ENCODE measurements at regions not wholly inside any gene's neighbourhood (a gene's known extent, or its start where the extent isn't known, plus 50 kb on each side); places are given as distances from the start of the nearest gene placed in this dataset.
A peak's percentile ranks its signal among the peaks of the same experiment; 100 is the strongest.
"Not testable (repeated sequence)": the region's sequence is repeated elsewhere in the genome, so short reads cannot be mapped to it uniquely, and the experiment has no call there.

DNA sequence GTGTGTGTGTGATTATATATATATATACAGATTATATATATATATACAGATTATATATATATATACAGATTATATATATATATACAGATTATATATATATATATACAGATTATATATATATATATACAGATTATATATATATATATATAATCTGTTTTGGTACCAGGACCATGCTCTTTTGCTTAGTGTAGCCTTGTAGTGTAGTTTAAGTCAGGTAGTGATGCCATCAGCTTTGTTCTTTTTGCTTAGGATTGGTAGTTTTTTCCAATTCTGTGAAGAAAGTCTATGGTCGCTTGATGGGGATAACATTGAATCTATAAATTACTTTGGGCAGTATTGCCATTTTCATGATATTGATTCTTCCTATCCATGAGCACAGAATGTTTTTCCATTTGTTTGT lies 318.5 kb upstream of the SETBP1 start:
- DNase-seq; ATAC-seq; H3K27me3 ChIP-seq (ENCODE audit: control insufficient read depth, insufficient read depth); H3K9me3 ChIP-seq (ENCODE audit: control insufficient read depth, low read length); intact Hi-C loops (cut with DNase I); H3K4me1 ChIP-seq (ENCODE audit: control insufficient read depth, insufficient read depth, low read length); H3K4me3 ChIP-seq (ENCODE audit: low read length); H3K27ac ChIP-seq (ENCODE audit: low read length): not testable (repeated sequence)
- WGBS, result 95% methylated on average over 1 of the region's 1 CpG

DNA sequence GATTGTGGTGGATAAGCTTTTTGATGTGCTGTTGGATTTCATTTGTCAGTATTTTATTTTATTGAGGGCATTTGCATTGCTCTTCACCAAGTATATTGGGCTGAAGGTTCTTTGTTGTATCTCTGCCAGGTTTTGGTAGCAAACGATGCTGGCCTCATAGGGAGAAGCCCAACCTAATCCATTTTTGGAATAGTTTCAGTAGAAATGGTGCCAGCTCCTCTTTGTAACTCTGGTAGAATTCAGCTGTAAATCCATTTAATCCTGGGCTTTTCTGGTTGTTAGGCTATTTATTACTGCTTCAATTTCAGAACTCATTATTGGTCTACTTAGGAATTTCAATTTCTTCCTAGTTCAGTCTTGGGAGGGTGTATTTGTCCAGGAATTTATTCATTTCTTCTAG lies 309.8 kb upstream of the SETBP1 start:
- H3K4me3 ChIP-seq (ENCODE audit: low read length), result no peak overlapping the region
- no peaks in the 10 kb centered on the region for H3K27me3 ChIP-seq (ENCODE audit: control insufficient read depth, insufficient read depth)
- ATAC-seq (no peak), DNase-seq (no peak)
- H3K9me3 ChIP-seq (ENCODE audit: control insufficient read depth, low read length), result no peaks in the 10 kb centered on the region
- WGBS, result 44% methylated on average over 1 of the region's 1 CpG
- H3K4me1 ChIP-seq (ENCODE audit: control insufficient read depth, insufficient read depth, low read length), result no peaks in the 10 kb centered on the region
- intact Hi-C loops (cut with DNase I), result no loop called here
- no peak overlapping the region for H3K27ac ChIP-seq (ENCODE audit: low read length)

GRCh38 chr18:44374966-44375365 lies 305.7 kb upstream of the SETBP1 start:
- DNase-seq, result no peak
- intact Hi-C loops (cut with DNase I), result no loop called here
- no peak overlapping the region for H3K27ac ChIP-seq (ENCODE audit: low read length)
- H3K4me1 ChIP-seq (ENCODE audit: control insufficient read depth, insufficient read depth, low read length), result no peaks in the 10 kb centered on the region
- no peak for ATAC-seq
- no peaks in the 10 kb centered on the region for H3K9me3 ChIP-seq (ENCODE audit: control insufficient read depth, low read length)
- no peaks in the 10 kb centered on the region for H3K27me3 ChIP-seq (ENCODE audit: control insufficient read depth, insufficient read depth)
- H3K4me3 ChIP-seq (ENCODE audit: low read length), result no peak overlapping the region
- WGBS, result 74% methylated on average over 3 of the region's 3 CpGs

DNA sequence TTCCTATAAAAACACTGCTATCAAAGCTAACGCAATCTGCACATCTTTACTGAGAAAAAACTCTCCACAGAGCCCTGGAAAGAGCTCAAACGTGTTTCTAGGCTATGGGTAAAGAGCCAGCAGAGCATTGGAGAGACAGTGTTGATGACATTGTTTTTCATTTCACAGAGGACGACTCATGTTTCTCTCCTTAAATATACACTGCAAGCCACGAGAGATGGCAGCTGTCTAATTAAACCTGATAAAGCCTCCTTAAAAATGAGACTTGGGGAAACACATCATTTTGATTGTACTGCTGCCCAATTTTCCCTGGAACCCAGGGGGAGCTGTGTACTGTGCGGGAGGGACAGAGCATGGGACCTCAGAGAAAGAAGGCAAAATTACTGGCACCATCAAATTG lies 294.3 kb upstream of the SETBP1 start:
- WGBS, result 38% methylated on average over 5 of the region's 5 CpGs
- Histone ChIP-seq H3K27ac (ENCODE audit: low read length) (no peak overlapping the region), H3K4me1 (ENCODE audit: control insufficient read depth, insufficient read depth, low read length) (no peaks in the 10 kb centered on the region), H3K4me3 (ENCODE audit: low read length) (no peak overlapping the region), H3K9me3 (ENCODE audit: control insufficient read depth, low read length) (no peaks in the 10 kb centered on the region), H3K27me3 (ENCODE audit: control insufficient read depth, insufficient read depth) (no peaks in the 10 kb centered on the region)
- DNase-seq (no peak), ATAC-seq (no peak)
- intact Hi-C loops (cut with DNase I), result no loop called here

DNA sequence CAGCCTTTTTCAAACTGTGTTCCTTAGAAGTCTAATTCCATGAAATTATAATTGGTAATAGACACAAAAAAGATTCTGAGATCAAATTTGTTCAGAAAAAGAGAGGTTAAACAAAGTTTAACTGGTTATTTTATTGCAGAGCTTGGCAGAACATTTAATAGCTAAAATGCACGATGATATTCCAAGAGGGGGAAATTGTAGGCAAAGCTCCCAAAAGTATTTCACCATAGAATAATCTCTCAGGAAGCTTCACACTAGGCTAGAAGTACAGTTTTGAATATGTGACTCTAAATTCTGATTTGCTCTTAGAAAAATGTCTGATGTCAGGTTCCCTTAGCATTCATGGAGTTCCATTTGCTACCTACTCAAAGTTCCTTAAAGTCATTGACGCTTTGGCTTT lies 292.4 kb upstream of the SETBP1 start:
- ATAC-seq, result peak in 1 of 2 donors; percentile 61
- intact Hi-C loops (cut with DNase I), result no loop called here
- H3K4me3 ChIP-seq (ENCODE audit: low read length), result no peak overlapping the region
- 67% methylated on average over 2 of the region's 2 CpGs for WGBS
- H3K9me3 ChIP-seq (ENCODE audit: control insufficient read depth, low read length), result no peaks in the 10 kb centered on the region
- H3K27me3 ChIP-seq (ENCODE audit: control insufficient read depth, insufficient read depth), result no peaks in the 10 kb centered on the region
- no peaks in the 10 kb centered on the region for H3K4me1 ChIP-seq (ENCODE audit: control insufficient read depth, insufficient read depth, low read length)
- H3K27ac ChIP-seq (ENCODE audit: low read length), result no peak overlapping the region
- no peak for DNase-seq

DNA sequence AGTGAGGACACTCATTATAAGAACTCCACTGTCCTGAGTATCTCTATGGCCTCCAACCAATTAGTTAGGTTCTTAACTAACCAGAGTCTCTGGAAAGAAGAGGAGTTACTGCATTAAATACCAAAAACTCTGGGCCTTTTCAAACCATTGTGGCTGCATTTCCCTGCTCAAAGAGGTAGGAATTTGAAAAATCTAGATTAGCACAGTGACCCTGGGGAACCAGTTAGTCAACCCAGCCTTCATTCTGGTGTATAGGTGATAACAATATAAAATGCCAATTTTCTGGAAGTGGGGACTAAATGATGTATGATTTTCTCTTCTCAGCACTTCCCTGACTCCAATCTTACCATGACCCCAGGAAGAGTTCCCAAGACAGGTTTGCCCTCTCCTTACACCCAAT lies 287.8 kb upstream of the SETBP1 start:
- Histone ChIP-seq H3K27me3 (ENCODE audit: control insufficient read depth, insufficient read depth) (no peaks in the 10 kb centered on the region), H3K4me3 (ENCODE audit: low read length) (no peak overlapping the region), H3K9me3 (ENCODE audit: control insufficient read depth, low read length) (no peaks in the 10 kb centered on the region), H3K4me1 (ENCODE audit: control insufficient read depth, insufficient read depth, low read length) (no peaks in the 10 kb centered on the region), H3K27ac (ENCODE audit: low read length) (no peak overlapping the region)
- ATAC-seq (no peak), DNase-seq (no peak)
- intact Hi-C loops (cut with DNase I), result no loop called here

GRCh38 chr18:44393406-44393805 lies 287.3 kb upstream of the SETBP1 start:
- DNase-seq (no peak), ATAC-seq (no peak)
- intact Hi-C loops (cut with DNase I), result no loop called here
- Histone ChIP-seq H3K4me1 (ENCODE audit: control insufficient read depth, insufficient read depth, low read length) (no peaks in the 10 kb centered on the region), H3K27ac (ENCODE audit: low read length) (no peak overlapping the region), H3K27me3 (ENCODE audit: control insufficient read depth, insufficient read depth) (no peaks in the 10 kb centered on the region), H3K4me3 (ENCODE audit: low read length) (no peak overlapping the region), H3K9me3 (ENCODE audit: control insufficient read depth, low read length) (no peaks in the 10 kb centered on the region)
- 90% methylated on average over 2 of the region's 2 CpGs for WGBS

DNA sequence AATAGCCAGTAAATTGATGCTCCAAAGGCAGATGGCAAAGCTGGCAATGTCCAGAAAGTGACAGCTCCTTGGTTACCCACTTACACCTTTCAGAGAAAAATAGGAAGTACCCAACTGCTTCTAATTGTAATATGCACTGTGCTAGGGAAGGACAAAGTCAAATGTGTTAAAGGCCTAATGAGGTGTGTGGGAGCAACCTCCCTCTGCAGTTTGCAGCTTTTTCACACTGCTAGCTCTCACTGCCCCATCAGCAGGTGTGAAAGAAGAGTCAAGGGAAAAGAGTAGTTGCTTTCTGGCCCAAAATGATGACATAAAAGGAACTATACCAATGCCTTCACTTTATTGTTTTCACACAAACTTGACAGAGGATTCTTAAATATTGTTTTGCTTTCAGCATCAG lies 284.1 kb upstream of the SETBP1 start:
- Histone ChIP-seq H3K9me3 (ENCODE audit: control insufficient read depth, low read length) (no peaks in the 10 kb centered on the region), H3K4me3 (ENCODE audit: low read length) (no peak overlapping the region), H3K27ac (ENCODE audit: low read length) (no peak overlapping the region), H3K27me3 (ENCODE audit: control insufficient read depth, insufficient read depth) (no peaks in the 10 kb centered on the region), H3K4me1 (ENCODE audit: control insufficient read depth, insufficient read depth, low read length) (no peaks in the 10 kb centered on the region)
- no peak for DNase-seq
- intact Hi-C loops (cut with DNase I), result no loop called here
- ATAC-seq, result no peak

DNA sequence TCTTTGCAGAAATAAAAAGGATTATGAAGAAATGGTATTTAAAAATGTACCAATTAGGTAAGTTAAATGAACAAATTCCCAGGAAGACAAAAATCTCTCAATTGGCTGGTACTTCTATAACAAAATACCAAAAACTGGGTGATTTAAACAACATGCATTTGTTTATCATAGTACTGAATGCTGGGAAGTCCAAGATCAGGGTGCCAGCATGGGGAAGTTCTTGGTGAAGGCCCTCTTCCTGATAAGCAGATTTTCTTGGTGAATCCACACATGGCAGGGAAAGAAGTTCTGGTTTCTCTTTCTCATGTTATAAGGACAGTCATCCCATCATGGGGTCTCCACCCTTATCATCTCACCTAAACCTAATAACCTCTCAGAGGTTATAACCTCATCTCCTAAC lies 271.6 kb upstream of the SETBP1 start:
- no peaks in the 10 kb centered on the region for H3K9me3 ChIP-seq (ENCODE audit: control insufficient read depth, low read length)
- DNase-seq (no peak), ATAC-seq (no peak)
- H3K4me1 ChIP-seq (ENCODE audit: control insufficient read depth, insufficient read depth, low read length), result no peaks in the 10 kb centered on the region
- H3K27me3 ChIP-seq (ENCODE audit: control insufficient read depth, insufficient read depth), result no peaks in the 10 kb centered on the region
- H3K4me3 ChIP-seq (ENCODE audit: low read length), result no peak overlapping the region
- no peak overlapping the region for H3K27ac ChIP-seq (ENCODE audit: low read length)
- intact Hi-C loops (cut with DNase I), result no loop called here

- no peak for DNase-seq
- Histone ChIP-seq H3K9me3 (ENCODE audit: control insufficient read depth, low read length) (no peaks in the 10 kb centered on the region), H3K27me3 (ENCODE audit: control insufficient read depth, insufficient read depth) (no peaks in the 10 kb centered on the region), H3K4me1 (ENCODE audit: control insufficient read depth, insufficient read depth, low read length) (no peaks in the 10 kb centered on the region), H3K4me3 (ENCODE audit: low read length) (no peak overlapping the region), H3K27ac (ENCODE audit: low read length) (no peak overlapping the region)
- no peak for ATAC-seq
- WGBS, result 78% methylated on average over 1 of the region's 1 CpG
- intact Hi-C loops (cut with DNase I), result no loop called here
Observed at GRCh38 chr18:44409515-44409914, 271.2 kb upstream of the SETBP1 start.

GRCh38 chr18:44410740-44411139 lies 269.9 kb upstream of the SETBP1 start:
- no peak for DNase-seq
- H3K27me3 ChIP-seq (ENCODE audit: control insufficient read depth, insufficient read depth), result no peaks in the 10 kb centered on the region
- no peak overlapping the region for H3K4me3 ChIP-seq (ENCODE audit: low read length)
- intact Hi-C loops (cut with DNase I), result no loop called here
- no peak for ATAC-seq
- no peaks in the 10 kb centered on the region for H3K9me3 ChIP-seq (ENCODE audit: control insufficient read depth, low read length)
- H3K4me1 ChIP-seq (ENCODE audit: control insufficient read depth, insufficient read depth, low read length), result no peaks in the 10 kb centered on the region
- no peak overlapping the region for H3K27ac ChIP-seq (ENCODE audit: low read length)

GRCh38 chr18:44411262-44411905 lies 269.3 kb upstream of the SETBP1 start:
- intact Hi-C loops (cut with DNase I), result no loop called here
- ATAC-seq (no peak), DNase-seq (no peak)
- H3K4me1 ChIP-seq (ENCODE audit: control insufficient read depth, insufficient read depth, low read length), result no peaks in the 10 kb centered on the region
- H3K27ac ChIP-seq (ENCODE audit: low read length), result no peak overlapping the region
- no peak overlapping the region for H3K4me3 ChIP-seq (ENCODE audit: low read length)
- H3K9me3 ChIP-seq (ENCODE audit: control insufficient read depth, low read length), result no peaks in the 10 kb centered on the region
- no peaks in the 10 kb centered on the region for H3K27me3 ChIP-seq (ENCODE audit: control insufficient read depth, insufficient read depth)

All from right cardiac atrium (tissue), 5 donors.